Heart right ventricle (tissue), 16 donors: ENCODE measurements at regions not wholly inside any gene's neighbourhood (a gene's known extent, or its start where the extent isn't known, plus 50 kb on each side); places are given as distances from the start of the nearest gene placed in this dataset.

ENCODE experiments used
- ATAC-seq, 8 donors: fragments of 200-7000 bp; cut with Tn5 transposase; one replicate each; pipeline ENCODE4 v1.9.1; 2020; ENCODE audit warnings: mild to moderate bottlenecking in 8 of 8, moderate library complexity in 8 of 8, moderate number of reproducible peaks in 1 of 8
- DNase-seq, 2 donors: peaks; one replicate each; pipeline ENCODE4 v3.0.0-alpha.2; 2020
- H3K27ac ChIP-seq, 10 donors: fragments of 200-600 bp; sonication (generic) in 2 of 10; one replicate each; pipeline versions ENCODE4 v1.5.0 to v1.8.0; 2020 to 2022; ENCODE audit warnings: mild to moderate bottlenecking in 3 of 10
- H3K27me3 ChIP-seq, 7 donors: fragments of 200-600 bp; one replicate each; pipeline ENCODE4 v1.8.0; 2021 to 2022; ENCODE audit warnings: mild to moderate bottlenecking in 2 of 7
- H3K36me3 ChIP-seq, 9 donors: fragments of 200-600 bp; sonication (generic) in 1 of 9; one replicate each; pipeline versions ENCODE4 v1.5.0 to v1.8.0; 2020 to 2022; ENCODE audit warnings: mild to moderate bottlenecking in 2 of 9
- H3K4me1 ChIP-seq, 9 donors: fragments of 200-600 bp; sonication (generic) in 1 of 9; one replicate each; pipeline versions ENCODE4 v1.5.0 to v1.8.0; 2020 to 2022; ENCODE audit warnings: mild to moderate bottlenecking in 4 of 9
- H3K4me3 ChIP-seq, 10 donors: fragments of 200-600 bp; sonication (generic) in 2 of 10; one replicate each; pipeline versions ENCODE4 v1.5.0 to v1.8.0; 2020 to 2022; ENCODE audit warnings: mild to moderate bottlenecking in 7 of 10, moderate library complexity in 2 of 10
- H3K9me3 ChIP-seq, 11 donors: fragments of 200-600 bp in 10 of 11; sonication (generic) in 2 of 11; one replicate each; pipeline versions ENCODE4 v1.5.0 to v1.8.0; 2013 to 2022; ENCODE audit warnings: mild to moderate bottlenecking in 2 of 11, control low read depth in 1 of 11, moderate library complexity in 1 of 11
- CTCF ChIP-seq, 9 donors: fragments of 200-600 bp; sonication (generic) in 2 of 9; IDR thresholded peaks; one replicate each; pipeline versions ENCODE4 v1.5.0 to v1.8.0; 2021 to 2022; ENCODE audit warnings: antibody characterized with exemption in 9 of 9, mild to moderate bottlenecking in 5 of 9, moderate library complexity in 1 of 9
- WGBS, 2 donors: extraction: QIAGEN DNeasy Blood & Tissue Kit; methylation state at CpG; one replicate each; pipeline ENCODE4 v1.1.7; 2013; ENCODE audit warnings: inconsistent platforms in 1 of 2; 5-methylcytosine and 5-hydroxymethylcytosine counted together
- intact Hi-C, 10 donors: fragments of 100-400 bp; cut with DNase I; formaldehyde crosslinking; loops; one replicate each; pipeline versions ENCODE4 v1.11.1 to v1.14.2; 2022
- donor health status: Arrhythmogenic right ventricular cardiomyopathy.
- donor health status: ischemic (EF 13 %, LVEDD 7.1; RV severe dilation, severe dysfunction).
- donor health status: healthy with polysubstance abuse.
- donor health status: DM: no; HTN: yes; CAD: no.
- donor health status: DM: no; HTN: no; CAD: no.
- donor health status: ischemic (EF 25% LVEDD 6.9; RV normal size, moderate dysfunction).
- donor health status: ischemic (EF 25% LVEDD 5.7; RV mildly dilated, moderate dysfunction).
- donor health status: healthy.
- donor health status: DM: yes; HTN: yes; CAD: no.
- donor health status: Ischemic cardiomyopathy.
- donor health status: ischemic (EF 35%, LVEDD 5.7; RV mildly dilated, moderate dysfunction).
- donor health status: nonischemic (EF 11% LVEDD 7.7; RV severe dilation, severe dysfunction).
- donor health status: DM: yes; HTN: yes; CAD: no.
- donor health status: PGD.
- donor health status: ischemic (EF 29% LVEDD 5.4; RV normal size, mild dysfunction).
- donor health status: nonischemic (EF 23%, LVEDD 6.1; RV moderate dilation, normal function).

GRCh38 chr3:84066915-84067314 is 891.9 kb upstream of the CADM2 start:
- Histone ChIP-seq H3K9me3 (peaks cover 0 to 3% (median 0%) of the 10 kb centered on the region in 11 donors), H3K4me3 (no peak overlapping the region), H3K4me1 (no peaks in the 10 kb centered on the region), H3K36me3 (no peaks in the 10 kb centered on the region), H3K27ac (no peak overlapping the region), H3K27me3 (no peaks in the 10 kb centered on the region)
- DNase-seq, result no peak
- WGBS, 2 donors, result 80 to 91% methylated on average over 1 of the region's 1 CpG
- intact Hi-C loops, result no loop called here
- TF ChIP-seq CTCF (IDR thresholded peaks at IDR 0.05), result no peak
- ATAC-seq, result no peak

DNA sequence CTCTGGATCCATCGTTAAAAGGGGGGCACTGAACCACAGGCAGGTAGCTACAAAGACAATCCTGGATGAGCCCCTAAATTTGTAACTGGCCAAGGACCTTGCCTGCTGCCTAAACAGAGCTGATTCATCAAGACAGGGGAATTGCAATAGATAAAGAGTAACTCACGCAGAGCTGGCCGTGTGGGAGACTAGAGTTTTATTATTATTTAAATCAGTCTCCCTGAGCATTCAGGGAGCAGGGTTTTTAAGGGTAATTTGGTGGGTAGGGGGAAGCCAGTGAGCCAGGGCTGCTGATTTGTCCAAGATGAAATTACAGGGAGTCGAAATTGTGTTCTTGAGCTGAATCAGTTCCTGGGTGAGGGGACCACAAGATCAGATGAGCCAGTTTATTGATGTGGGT is 885.1 kb upstream of the CADM2 start:
- peaks cover 0 to 4% (median 0%) of the 10 kb centered on the region in 11 donors for H3K9me3 ChIP-seq
- no peak for ATAC-seq
- no peak overlapping the region for H3K4me3 ChIP-seq
- 75 to 76% methylated on average over 4 of the region's 4 CpGs for WGBS, 2 donors
- TF ChIP-seq CTCF (IDR thresholded peaks at IDR 0.05), result no peak
- no peaks in the 10 kb centered on the region for H3K4me1 ChIP-seq
- no peak overlapping the region for H3K27ac ChIP-seq
- DNase-seq, result no peak
- intact Hi-C loops, result no loop called here
- no peaks in the 10 kb centered on the region for H3K27me3 ChIP-seq
- H3K36me3 ChIP-seq, result no peaks in the 10 kb centered on the region

GRCh38 chr3:84074767-84075166 is 884.0 kb upstream of the CADM2 start:
- Histone ChIP-seq H3K9me3 (peaks cover 0 to 4% (median 0%) of the 10 kb centered on the region in 11 donors), H3K36me3 (no peaks in the 10 kb centered on the region), H3K27me3 (no peaks in the 10 kb centered on the region), H3K4me3 (no peak overlapping the region), H3K27ac (no peak overlapping the region), H3K4me1 (no peaks in the 10 kb centered on the region)
- no peak for DNase-seq
- intact Hi-C loops, result no loop called here
- ATAC-seq, result no peak
- no peak for TF ChIP-seq CTCF (IDR thresholded peaks at IDR 0.05)
- 77 to 84% methylated on average over 2 of the region's 2 CpGs for WGBS, 2 donors

DNA sequence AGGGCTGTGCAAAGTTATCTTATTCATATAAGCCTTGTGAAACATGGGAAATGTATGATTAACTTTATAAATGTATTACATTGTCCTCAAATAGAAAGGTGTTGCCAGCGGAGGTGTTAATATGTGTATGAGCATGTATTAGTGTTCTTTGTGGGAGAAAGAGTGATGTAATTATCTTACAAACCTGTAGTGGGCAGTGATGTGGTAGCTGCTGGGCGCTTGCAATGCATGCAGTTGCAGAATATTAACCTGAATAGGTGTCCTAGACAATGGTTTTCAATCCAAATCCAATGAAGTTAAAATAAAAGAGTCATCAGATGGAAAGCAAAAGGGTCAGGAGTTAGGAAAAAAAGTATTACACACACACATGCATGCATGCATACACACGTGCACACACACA is 881.3 kb upstream of the CADM2 start:
- 56 to 62% methylated on average over 3 of the region's 3 CpGs for WGBS, 2 donors
- TF ChIP-seq CTCF (IDR thresholded peaks at IDR 0.05), result no peak

More for the DNA sequence above, 881.3 kb upstream of the CADM2 start:
- Histone ChIP-seq H3K27ac (no peak overlapping the region), H3K27me3 (no peaks in the 10 kb centered on the region), H3K36me3 (no peaks in the 10 kb centered on the region), H3K4me1 (no peaks in the 10 kb centered on the region), H3K4me3 (no peak overlapping the region), H3K9me3 (peaks cover 0 to 3% (median 0%) of the 10 kb centered on the region in 11 donors)
- ATAC-seq, result no peak
- no peak for DNase-seq
- intact Hi-C loops, result no loop called here
